ENCODE measurements at regions not wholly inside any gene's neighbourhood (a gene's known extent, or its start where the extent isn't known, plus 50 kb on each side); places are given as distances from the start of the nearest gene placed in this dataset.

DNA sequence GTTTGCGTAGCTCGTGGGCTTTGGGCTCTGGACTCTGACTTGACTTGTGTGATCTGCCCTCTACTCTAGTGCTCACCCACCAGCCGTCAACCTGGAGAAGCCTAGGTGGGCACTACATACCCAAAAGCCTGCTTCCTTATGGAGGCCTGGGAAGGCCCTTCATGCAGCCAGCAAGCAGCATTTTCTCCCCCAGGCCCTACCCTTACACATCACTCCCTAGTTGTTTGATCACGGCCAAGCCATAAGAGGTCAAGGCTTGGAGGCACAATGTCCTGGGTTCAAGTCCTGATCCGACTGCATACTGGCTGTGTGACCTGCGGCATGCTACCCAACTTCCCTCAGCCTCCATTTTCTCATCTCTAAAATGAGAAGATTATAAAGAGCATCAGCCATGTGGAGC lies 151.3 kb upstream of the EGFLAM start:
- Histone ChIP-seq H3K27me3 (ENCODE audit: control insufficient read depth in 1 of 2, insufficient read depth in 2 of 2, low read length in 2 of 2) (no peaks in the 10 kb centered on the region), H3K4me1 (ENCODE audit: insufficient read depth, low read length) (no peaks in the 10 kb centered on the region), H3K36me3 (ENCODE audit: insufficient read depth, low read length) (no peaks in the 10 kb centered on the region), H3K27ac (ENCODE audit: low read depth in 1 of 2, low read length in 2 of 2) (no peak overlapping the region), H3K4me3 (ENCODE audit: low read length) (no peak overlapping the region), H3K9me3 (ENCODE audit: control insufficient read depth in 1 of 2, insufficient read depth in 1 of 2, low read length in 2 of 2) (no peaks in the 10 kb centered on the region)
- Mint-ChIP-seq H3K27me3 (no peaks in the 10 kb centered on the region), H3K27ac (no peak overlapping the region), H3K4me1 (ENCODE audit: low read depth) (no peaks in the 10 kb centered on the region), H3K4me3 (no peak overlapping the region), H3K9me3 (no peaks in the 10 kb centered on the region), H3K36me3 (ENCODE audit: low read depth) (no peaks in the 10 kb centered on the region)
- ChIA-PET POLR2A (no interaction called here), CTCF (no interaction called here)
- DNase-seq (no peak), ATAC-seq (ENCODE audit: poor library complexity) (no peak)
- intact Hi-C loops (cut with DNase I, micrococcal nuclease): no loop called here
- TF ChIP-seq, protein P1, sequence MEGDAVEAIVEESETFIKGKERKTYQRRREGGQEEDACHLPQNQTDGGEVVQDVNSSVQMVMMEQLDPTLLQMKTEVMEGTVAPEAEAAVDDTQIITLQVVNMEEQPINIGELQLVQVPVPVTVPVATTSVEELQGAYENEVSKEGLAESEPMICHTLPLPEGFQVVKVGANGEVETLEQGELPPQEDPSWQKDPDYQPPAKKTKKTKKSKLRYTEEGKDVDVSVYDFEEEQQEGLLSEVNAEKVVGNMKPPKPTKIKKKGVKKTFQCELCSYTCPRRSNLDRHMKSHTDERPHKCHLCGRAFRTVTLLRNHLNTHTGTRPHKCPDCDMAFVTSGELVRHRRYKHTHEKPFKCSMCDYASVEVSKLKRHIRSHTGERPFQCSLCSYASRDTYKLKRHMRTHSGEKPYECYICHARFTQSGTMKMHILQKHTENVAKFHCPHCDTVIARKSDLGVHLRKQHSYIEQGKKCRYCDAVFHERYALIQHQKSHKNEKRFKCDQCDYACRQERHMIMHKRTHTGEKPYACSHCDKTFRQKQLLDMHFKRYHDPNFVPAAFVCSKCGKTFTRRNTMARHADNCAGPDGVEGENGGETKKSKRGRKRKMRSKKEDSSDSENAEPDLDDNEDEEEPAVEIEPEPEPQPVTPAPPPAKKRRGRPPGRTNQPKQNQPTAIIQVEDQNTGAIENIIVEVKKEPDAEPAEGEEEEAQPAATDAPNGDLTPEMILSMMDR (IDR thresholded peaks at IDR 0.05): no peak

DNA sequence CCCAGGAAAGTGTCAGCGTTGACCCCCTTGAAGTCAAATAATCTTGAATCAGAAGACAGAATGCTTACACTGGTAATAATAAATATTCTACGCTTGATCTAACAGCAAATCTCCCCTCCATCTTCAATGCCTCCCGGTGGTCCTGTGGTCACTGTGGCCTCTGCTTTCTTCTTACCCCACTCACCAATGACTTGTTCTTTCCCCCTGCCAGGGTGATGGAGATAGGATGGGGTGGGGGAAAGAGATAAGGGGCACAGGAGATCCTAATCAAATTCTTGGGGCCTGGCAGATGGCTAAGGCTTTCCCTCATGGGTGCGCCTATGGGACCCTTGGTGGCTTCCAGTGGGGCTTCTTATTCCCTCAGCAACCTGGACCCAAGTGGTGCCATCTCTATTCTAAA lies 152.6 kb upstream of the EGFLAM start:
- ChIA-PET POLR2A (no interaction called here), CTCF (no interaction called here)
- Mint-ChIP-seq H3K27me3 (no peaks in the 10 kb centered on the region), H3K4me3 (no peak overlapping the region), H3K4me1 (ENCODE audit: low read depth) (no peaks in the 10 kb centered on the region), H3K27ac (no peak overlapping the region), H3K36me3 (ENCODE audit: low read depth) (no peaks in the 10 kb centered on the region), H3K9me3 (no peaks in the 10 kb centered on the region)
- Histone ChIP-seq H3K9me3 (ENCODE audit: control insufficient read depth in 1 of 2, insufficient read depth in 1 of 2, low read length in 2 of 2) (no peaks in the 10 kb centered on the region), H3K4me1 (ENCODE audit: insufficient read depth, low read length) (no peaks in the 10 kb centered on the region), H3K36me3 (ENCODE audit: insufficient read depth, low read length) (no peaks in the 10 kb centered on the region), H3K4me3 (ENCODE audit: low read length) (no peak overlapping the region), H3K27ac (ENCODE audit: low read depth in 1 of 2, low read length in 2 of 2) (no peak overlapping the region), H3K27me3 (ENCODE audit: control insufficient read depth in 1 of 2, insufficient read depth in 2 of 2, low read length in 2 of 2) (no peaks in the 10 kb centered on the region)
- intact Hi-C loops (cut with DNase I, micrococcal nuclease): no loop called here
- DNase-seq (no peak), ATAC-seq (ENCODE audit: poor library complexity) (no peak)
- TF ChIP-seq, protein P1 (IDR thresholded peaks at IDR 0.05): no peak

DNA sequence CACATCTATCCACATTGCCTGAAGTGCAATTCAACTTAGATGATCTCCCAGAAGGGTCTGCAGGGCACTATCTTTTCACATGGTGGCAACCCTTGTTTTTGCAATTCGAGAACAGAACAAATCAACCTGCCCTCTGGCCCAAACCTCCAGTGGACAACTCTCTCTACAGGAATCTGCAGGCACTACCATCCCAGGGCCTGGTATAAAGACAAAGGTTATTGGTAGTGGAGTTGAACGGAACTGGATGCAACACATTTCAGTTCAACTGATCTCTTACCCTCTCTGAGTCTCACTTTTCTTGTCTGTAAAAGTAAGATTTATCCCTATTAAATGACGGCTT lies 153.2 kb upstream of the EGFLAM start:
- Histone ChIP-seq H3K36me3 (ENCODE audit: insufficient read depth, low read length) (no peaks in the 10 kb centered on the region), H3K4me3 (ENCODE audit: low read length) (no peak overlapping the region), H3K27ac (ENCODE audit: low read depth in 1 of 2, low read length in 2 of 2) (no peak overlapping the region), H3K27me3 (ENCODE audit: control insufficient read depth in 1 of 2, insufficient read depth in 2 of 2, low read length in 2 of 2) (no peaks in the 10 kb centered on the region), H3K9me3 (ENCODE audit: control insufficient read depth in 1 of 2, insufficient read depth in 1 of 2, low read length in 2 of 2) (no peaks in the 10 kb centered on the region), H3K4me1 (ENCODE audit: insufficient read depth, low read length) (no peaks in the 10 kb centered on the region)
- H3K4me3 Mint-ChIP-seq: no peak overlapping the region
- no peak for ATAC-seq (ENCODE audit: poor library complexity)
- H3K9me3 Mint-ChIP-seq: no peaks in the 10 kb centered on the region
- no peak for DNase-seq
- H3K4me1 Mint-ChIP-seq (ENCODE audit: low read depth): no peaks in the 10 kb centered on the region
- no peak overlapping the region for H3K27ac Mint-ChIP-seq
- CTCF ChIA-PET: no interaction called here
- TF ChIP-seq, protein P1 (IDR thresholded peaks at IDR 0.05): no peak
- H3K27me3 Mint-ChIP-seq: no peaks in the 10 kb centered on the region
- POLR2A ChIA-PET: no interaction called here
- no peaks in the 10 kb centered on the region for H3K36me3 Mint-ChIP-seq (ENCODE audit: low read depth)
- intact Hi-C loops (cut with DNase I, micrococcal nuclease): no loop called here

Measured in CD4-positive, alpha-beta T cell (primary cell).